AG09319 (cell line): ENCODE measurements at regions not wholly inside any gene's neighbourhood (a gene's known extent, or its start where the extent isn't known, plus 50 kb on each side); places are given as distances from the start of the nearest gene placed in this dataset.

Experiments used
- DNase-seq: peaks from one replicate; pipeline ENCODE4 v3.0.0-alpha.2; 2010; ENCODE audit warnings: low read depth; ENCODE audit errors: extremely low read depth
- CTCF ChIP-seq: IDR thresholded peaks from 2 replicates; pipeline ENCODE4 v1.5.1; 2011; ENCODE audit warnings: low read depth, mild to moderate bottlenecking, inconsistent platforms, low read length, moderate library complexity

GRCh38 chr17:14513835-14514234 is 213.0 kb downstream of the HS3ST3B1 start:
- no peak for TF ChIP-seq CTCF
- DNase-seq, result no peak

GRCh38 chr17:14510136-14510535 is 209.3 kb downstream of the HS3ST3B1 start:
- no peak for TF ChIP-seq CTCF
- DNase-seq, result peak; percentile 18

- no peak for DNase-seq
- TF ChIP-seq CTCF, result no peak
Measured at GRCh38 chr17:14508156-14508555, 207.3 kb downstream of the HS3ST3B1 start.

GRCh38 chr17:14506364-14506763 is 205.5 kb downstream of the HS3ST3B1 start:
- TF ChIP-seq CTCF, result no peak
- DNase-seq, result no peak

- DNase-seq, result no peak
- no peak for TF ChIP-seq CTCF
Measured at GRCh38 chr17:14505606-14506005, 204.7 kb downstream of the HS3ST3B1 start.

GRCh38 chr17:14499976-14500375 is 199.1 kb downstream of the HS3ST3B1 start:
- DNase-seq, result no peak
- TF ChIP-seq CTCF, result no peak

- no peak for TF ChIP-seq CTCF
- no peak for DNase-seq
Measured at GRCh38 chr17:14498812-14499211, 197.9 kb downstream of the HS3ST3B1 start.
